CD4-positive, alpha-beta T cell treated with Interleukin-15 for 4 hours (primary cell): ENCODE measurements at regions not wholly inside any gene's neighbourhood (a gene's known extent, or its start where the extent isn't known, plus 50 kb on each side); places are given as distances from the start of the nearest gene placed in this dataset.
"Not testable (repeated sequence)": the region's sequence is repeated elsewhere in the genome, so short reads cannot be mapped to it uniquely, and the experiment has no call there.

Source experiments
- DNase-seq: peaks from one replicate; pipeline ENCODE4 v3.0.0-alpha.2; 2020; ENCODE audit warnings: low spot score

GRCh38 chr10:109650228-109650627 is 273.1 kb downstream of the XPNPEP1 start:
- no peak for DNase-seq

- no peak for DNase-seq
These were observed 275.7 kb downstream of the XPNPEP1 start for GRCh38 chr10:109647627-109648026.

DNA sequence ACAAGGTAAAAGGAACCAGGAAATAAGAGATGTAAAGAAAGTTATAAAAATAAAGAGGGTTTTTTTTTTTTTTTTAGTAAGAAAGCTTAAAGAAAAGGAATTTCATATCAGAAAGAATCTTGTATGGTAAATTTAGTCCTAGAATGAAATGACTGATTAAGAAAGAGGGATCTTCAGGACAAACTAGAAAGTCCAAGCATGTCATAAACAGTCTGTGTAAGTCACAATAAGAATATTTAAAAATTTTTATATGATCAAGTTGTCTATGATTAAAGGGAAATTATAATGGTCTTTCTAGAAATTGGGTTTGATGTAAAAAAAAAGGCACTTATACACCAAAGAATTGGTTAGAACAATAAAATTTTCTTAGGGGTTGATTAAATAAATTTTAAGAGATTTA is 289.5 kb downstream of the XPNPEP1 start:
- DNase-seq: no peak

GRCh38 chr10:109633017-109633416 is 290.3 kb downstream of the XPNPEP1 start:
- not testable (repeated sequence) for DNase-seq

GRCh38 chr10:109624939-109625338 is 298.4 kb downstream of the XPNPEP1 start:
- DNase-seq: no peak

GRCh38 chr10:109622566-109622965 is 300.7 kb downstream of the XPNPEP1 start:
- no peak for DNase-seq

GRCh38 chr10:109620396-109620795 is 302.9 kb downstream of the XPNPEP1 start:
- no peak for DNase-seq

- DNase-seq: no peak
These were observed 303.4 kb downstream of the XPNPEP1 start for GRCh38 chr10:109619914-109620313.

DNA sequence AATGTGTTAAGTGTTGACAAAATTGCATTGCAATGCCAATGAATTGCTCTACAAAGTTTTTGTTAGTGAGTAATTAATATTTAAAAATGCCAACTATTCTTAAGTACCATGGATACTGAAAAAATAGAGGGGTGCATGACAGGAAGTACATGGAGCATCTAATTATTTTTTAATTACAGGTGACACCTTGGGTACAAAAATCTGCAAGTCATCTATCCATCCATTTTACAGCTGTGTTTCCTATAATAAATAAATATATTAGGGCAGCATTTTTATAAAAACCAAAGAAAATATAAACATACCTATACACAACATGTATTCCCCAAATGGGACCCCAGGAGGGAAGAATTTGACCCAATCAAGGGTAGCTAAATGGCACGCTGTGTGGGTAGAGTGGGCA is 304.6 kb downstream of the XPNPEP1 start:
- DNase-seq: no peak

DNA sequence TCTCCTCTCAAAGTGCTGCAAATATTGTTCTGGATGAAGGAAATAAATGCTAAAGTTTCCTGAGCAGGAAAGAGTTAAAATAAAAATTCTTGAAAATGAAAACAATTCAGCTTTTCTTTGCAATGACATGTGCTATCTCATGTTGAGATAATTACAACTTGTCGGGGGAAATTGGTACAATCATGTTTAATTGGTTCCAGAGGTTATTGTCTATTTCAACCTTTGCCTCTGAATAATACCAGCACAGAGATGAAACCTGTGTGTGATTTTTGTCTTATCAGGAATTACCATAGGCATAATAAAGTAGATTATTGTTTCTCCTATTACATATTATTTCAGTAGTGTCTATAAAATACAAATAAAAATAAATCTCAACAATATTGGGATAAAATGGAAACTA is 305.0 kb downstream of the XPNPEP1 start:
- no peak for DNase-seq

DNA sequence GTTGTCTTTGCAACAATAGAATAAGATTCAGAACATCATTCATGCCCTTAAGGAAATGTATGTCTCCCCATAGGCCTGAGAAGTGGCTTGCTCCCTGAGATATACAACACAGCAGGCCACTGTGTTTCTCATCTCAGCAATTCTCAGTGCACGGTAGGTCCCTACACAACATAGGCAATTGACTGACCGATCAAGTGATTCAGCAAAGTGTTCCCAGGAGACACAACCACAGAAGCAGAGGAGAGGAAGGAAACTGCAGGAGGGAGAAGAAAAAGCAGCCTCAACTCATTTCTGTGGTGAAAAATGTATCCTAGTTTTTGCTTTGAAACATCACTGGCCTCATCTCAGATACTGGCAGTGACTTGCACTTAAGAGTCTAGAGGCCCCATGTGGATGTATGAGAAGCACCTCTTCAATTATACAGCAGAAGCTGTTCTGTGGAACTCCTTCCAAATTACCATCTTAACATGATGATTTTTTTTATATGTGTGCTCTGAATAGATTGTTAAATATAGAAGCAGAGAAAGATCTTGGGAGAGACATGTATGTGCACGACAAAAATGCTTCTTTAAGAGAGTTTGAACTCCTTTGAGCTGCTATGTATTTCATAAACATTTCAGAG is 306.8 kb downstream of the XPNPEP1 start:
- no peak for DNase-seq

- DNase-seq: not testable (repeated sequence)
These were observed 328.0 kb downstream of the XPNPEP1 start for GRCh38 chr10:109595356-109595755.

GRCh38 chr10:109593682-109594081 is 329.6 kb downstream of the XPNPEP1 start:
- DNase-seq: no peak

DNA sequence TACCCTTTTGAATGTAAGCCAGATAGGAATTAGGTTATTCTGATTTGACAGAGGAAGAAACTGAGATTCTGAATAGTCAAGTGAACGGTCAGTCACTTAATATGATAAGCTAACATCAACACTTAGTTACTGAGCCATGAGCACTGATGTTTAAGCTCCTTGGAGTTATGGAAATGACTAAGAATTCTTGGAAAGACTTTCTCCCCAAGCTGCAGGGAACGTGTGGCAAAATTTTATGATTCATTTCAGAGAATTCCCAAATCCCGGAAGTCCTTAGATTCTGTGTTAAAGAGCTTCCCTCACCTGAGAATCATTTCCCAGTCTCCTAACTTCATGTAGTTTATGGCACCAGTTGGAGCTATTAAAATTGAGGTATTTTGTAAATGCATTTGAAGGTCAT is 330.9 kb downstream of the XPNPEP1 start:
- DNase-seq: no peak

GRCh38 chr10:109591601-109592000 is 331.7 kb downstream of the XPNPEP1 start:
- no peak for DNase-seq

- DNase-seq: no peak
These were observed 335.1 kb downstream of the XPNPEP1 start for GRCh38 chr10:109588259-109588658.

DNA sequence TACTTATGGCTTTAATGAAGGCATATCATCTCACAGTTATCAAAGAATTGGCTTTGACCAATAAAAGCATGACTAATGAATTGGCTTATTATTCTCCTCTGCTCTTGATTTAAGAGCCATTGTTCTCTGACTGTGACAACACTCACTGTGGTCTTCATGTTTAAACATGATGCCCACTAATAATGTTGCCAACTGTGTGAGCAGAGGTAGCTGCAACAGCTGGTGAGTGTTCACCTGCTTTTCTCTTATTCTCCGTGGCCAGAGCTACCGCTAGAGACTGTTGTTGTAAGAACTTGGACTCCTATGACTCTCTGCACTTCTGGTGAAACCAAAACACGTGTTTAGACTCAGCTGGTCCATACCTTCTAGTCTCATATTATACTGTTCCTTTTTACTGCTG is 335.9 kb downstream of the XPNPEP1 start:
- no peak for DNase-seq

GRCh38 chr10:109556399-109556798 is 366.9 kb downstream of the XPNPEP1 start:
- DNase-seq: no peak

GRCh38 chr10:109542050-109542603 is 381.2 kb downstream of the XPNPEP1 start:
- DNase-seq: not testable (repeated sequence)

DNA sequence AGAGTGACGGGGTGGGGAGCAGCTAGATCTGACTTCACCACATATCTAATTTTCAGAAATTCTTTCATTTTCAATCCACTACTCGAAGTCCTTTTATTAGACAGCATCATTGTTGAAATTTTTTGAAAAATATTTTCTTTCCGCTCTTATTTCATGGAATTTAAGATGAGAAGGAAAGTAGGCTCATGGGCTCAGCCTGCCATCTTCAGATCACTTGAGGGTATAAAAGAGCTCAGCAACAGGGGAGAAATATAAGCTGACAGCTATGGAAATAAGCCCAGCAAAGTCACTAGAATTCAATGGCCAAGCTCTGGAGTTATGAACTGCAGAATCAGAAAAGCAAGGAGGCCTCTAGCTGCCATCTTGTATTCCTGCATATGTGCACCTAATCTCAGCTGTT is 389.1 kb downstream of the XPNPEP1 start:
- no peak for DNase-seq

- DNase-seq: no peak
These were observed 394.1 kb downstream of the XPNPEP1 start for GRCh38 chr10:109529258-109529657.

DNA sequence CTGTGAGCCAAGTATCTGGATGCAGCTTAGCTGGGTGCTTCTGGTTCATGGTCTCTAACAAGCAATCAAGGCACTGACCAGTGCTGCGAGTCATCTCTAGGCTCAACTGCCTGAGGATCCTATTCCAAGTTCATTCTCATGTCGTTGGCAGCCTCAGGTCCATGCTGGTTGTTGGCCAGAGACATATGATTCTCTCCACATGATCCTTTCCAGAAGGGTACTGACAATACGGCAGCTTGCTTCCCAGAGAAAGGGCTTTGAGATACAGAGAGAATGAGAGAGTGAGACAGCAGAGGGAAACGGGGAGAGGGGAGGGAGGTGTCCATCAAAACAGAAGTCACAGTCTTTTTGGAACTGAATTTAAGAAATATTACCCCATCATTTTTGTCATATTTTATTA is 405.6 kb downstream of the XPNPEP1 start:
- DNase-seq: no peak

GRCh38 chr10:109504401-109504800 is 418.9 kb downstream of the XPNPEP1 start:
- no peak for DNase-seq

- no peak for DNase-seq
These were observed 435.6 kb downstream of the XPNPEP1 start for GRCh38 chr10:109487691-109488090.
